MCF 10A (cell line): ENCODE measurements at regions not wholly inside any gene's neighbourhood (a gene's known extent, or its start where the extent isn't known, plus 50 kb on each side); places are given as distances from the start of the nearest gene placed in this dataset.

Experiments used
- BruUV-seq: library from RNA; stranded (reverse); fragments of 400-500 nt; replicated peaks from 2 replicates; lab custom pipeline; 2021; lab: Mats Ljungman, UMichigan
- CTCF ChIA-PET: fragments of 300-600 bp; sonication (Branson Sonifier 250); formaldehyde crosslinking; extraction: SDS; loops from one replicate; lab custom pipeline; 2021; ENCODE audit warnings: antibody characterized with exemption, inconsistent platforms; lab: Yijun Ruan, JAX
- POLR2A ChIA-PET: fragments of 300-600, 350-650 bp; sonication (Branson Sonifier 250); formaldehyde crosslinking; extraction: SDS; loops from one replicate; lab custom pipeline; 2020; ENCODE audit warnings: antibody characterized with exemption, inconsistent platforms; lab: Yijun Ruan, JAX
- DNase-seq: peaks from one replicate; pipeline ENCODE4 v3.0.0-alpha.2; 2018; ENCODE audit not compliant: unreplicated experiment
- H3K27ac Mint-ChIP-seq: one replicate; pipeline ENCODE4 v1.8.0; 2022; ENCODE audit warnings: mild to moderate bottlenecking, low read depth, mixed read lengths; ENCODE audit not compliant: unreplicated experiment
- H3K27me3 Mint-ChIP-seq: one replicate; pipeline ENCODE4 v1.8.0; 2022; ENCODE audit warnings: mixed read lengths; ENCODE audit not compliant: insufficient read depth, unreplicated experiment
- H3K36me3 Mint-ChIP-seq: one replicate; pipeline ENCODE4 v1.8.0; 2022; ENCODE audit warnings: mild to moderate bottlenecking, moderate library complexity, mixed read lengths; ENCODE audit not compliant: insufficient read depth, unreplicated experiment
- H3K4me1 Mint-ChIP-seq: one replicate; pipeline ENCODE4 v1.8.0; 2022; ENCODE audit warnings: mixed read lengths; ENCODE audit not compliant: insufficient read depth, unreplicated experiment
- H3K4me3 Mint-ChIP-seq: one replicate; pipeline ENCODE4 v1.8.0; 2022; ENCODE audit warnings: mild to moderate bottlenecking, moderate library complexity, mixed read lengths; ENCODE audit not compliant: unreplicated experiment
- H3K9me3 Mint-ChIP-seq: one replicate; pipeline ENCODE4 v1.8.0; 2022; ENCODE audit warnings: mixed read lengths; ENCODE audit not compliant: unreplicated experiment
- CTCF ChIP-seq: fragments of 200-600 bp; IDR thresholded peaks from one replicate; pipeline ENCODE4 v1.8.0; 2022; ENCODE audit warnings: antibody characterized with exemption, mild to moderate bottlenecking; ENCODE audit not compliant: unreplicated experiment
- intact Hi-C: fragments of 100-400 bp; cut with micrococcal nuclease; formaldehyde crosslinking; loops from 2 replicates; pipeline ENCODE4 v1.14.1; 2022

- intact Hi-C loops, result no loop called here
- peaks cover 10% of the 10 kb centered on the region for H3K9me3 Mint-ChIP-seq
Observed at GRCh38 chr6:86526238-86526637, 411.1 kb upstream of the HTR1E start.

GRCh38 chr6:86516087-86516486 lies 421.2 kb upstream of the HTR1E start:
- peaks cover 7% of the 10 kb centered on the region for H3K9me3 Mint-ChIP-seq
- CTCF ChIA-PET, result no interaction called here
- H3K4me1 Mint-ChIP-seq, result no peaks in the 10 kb centered on the region

More at GRCh38 chr6:86526238-86526637, 411.1 kb upstream of the HTR1E start:
- no peak for TF ChIP-seq CTCF
- Mint-ChIP-seq H3K27ac (no peak overlapping the region), H3K27me3 (no peaks in the 10 kb centered on the region), H3K4me1 (no peaks in the 10 kb centered on the region), H3K4me3 (no peak overlapping the region), H3K36me3 (no peaks in the 10 kb centered on the region)
- POLR2A ChIA-PET, result no interaction called here
- no TSS peak for BruUV-seq
- peak; percentile 38 for DNase-seq
- CTCF ChIA-PET, result interaction anchor here (0.6 kb wide), 1 partner anchor 1154 kb away, joined by 3 read pairs; no protein-coding TSS in a partner anchor

GRCh38 chr6:86511962-86512361 lies 425.4 kb upstream of the HTR1E start:
- intact Hi-C loops, result no loop called here
- Mint-ChIP-seq H3K36me3 (no peaks in the 10 kb centered on the region), H3K4me3 (no peak overlapping the region), H3K27me3 (no peaks in the 10 kb centered on the region), H3K4me1 (no peaks in the 10 kb centered on the region), H3K27ac (no peak overlapping the region), H3K9me3 (peaks cover 17% of the 10 kb centered on the region)
- no TSS peak for BruUV-seq
- no peak for DNase-seq
- POLR2A ChIA-PET, result no interaction called here
- no peak for TF ChIP-seq CTCF
- CTCF ChIA-PET, result no interaction called here

More at GRCh38 chr6:86516087-86516486, 421.2 kb upstream of the HTR1E start:
- Mint-ChIP-seq H3K27me3 (no peaks in the 10 kb centered on the region), H3K36me3 (no peaks in the 10 kb centered on the region), H3K27ac (no peak overlapping the region), H3K4me3 (no peak overlapping the region)
- no peak for DNase-seq
- TF ChIP-seq CTCF, result no peak
- POLR2A ChIA-PET, result no interaction called here
- no TSS peak for BruUV-seq
- intact Hi-C loops, result no loop called here

GRCh38 chr6:86508230-86508629 lies 429.1 kb upstream of the HTR1E start:
- Mint-ChIP-seq H3K36me3 (no peaks in the 10 kb centered on the region), H3K9me3 (peaks cover 16% of the 10 kb centered on the region), H3K4me1 (no peaks in the 10 kb centered on the region), H3K4me3 (no peak overlapping the region), H3K27me3 (no peaks in the 10 kb centered on the region), H3K27ac (no peak overlapping the region)
- intact Hi-C loops, result no loop called here
- POLR2A ChIA-PET, result no interaction called here
- TF ChIP-seq CTCF, result no peak
- no peak for DNase-seq
- CTCF ChIA-PET, result no interaction called here
- no TSS peak for BruUV-seq
